ENCODE measurements at regions not wholly inside any gene's neighbourhood (a gene's known extent, or its start where the extent isn't known, plus 50 kb on each side); places are given as distances from the start of the nearest gene placed in this dataset.

GRCh38 chr6:50965495-50965894, 146.8 kb downstream of the TFAP2B start:
- TF ChIP-seq REST (IDR thresholded peaks at IDR 0.05; ENCODE audit: borderline replicate concordance) (no peak), EZH2 (IDR thresholded peaks at IDR 0.05; ENCODE audit: borderline replicate concordance, insufficient read depth, low read length, poor library complexity, severe bottlenecking) (no peak)
- no peaks in the 10 kb centered on the region for H3K27me3 ChIP-seq (ENCODE audit: insufficient read depth, low read depth, low read length)
- H4K20me1 ChIP-seq (ENCODE audit: insufficient read depth): no peaks in the 10 kb centered on the region
- no peak overlapping the region for H3K4me2 ChIP-seq (ENCODE audit: low read length)
- H3K36me3 ChIP-seq (ENCODE audit: insufficient read depth, low read length): no peaks in the 10 kb centered on the region
- H2AFZ ChIP-seq (ENCODE audit: low read depth, low read length): no peak overlapping the region
- H3K9me2 ChIP-seq (ENCODE audit: insufficient read depth, low read length): no peaks in the 10 kb centered on the region
- no peak overlapping the region for H3K9ac ChIP-seq (ENCODE audit: low read length)
- H3K27ac ChIP-seq (ENCODE audit: low read length): no peak overlapping the region
- no peak overlapping the region for H3K4me3 ChIP-seq (ENCODE audit: low read length)
- H3F3A ChIP-seq (ENCODE audit: insufficient read depth, low read length, poor library complexity, severe bottlenecking): no peaks in the 10 kb centered on the region
- H3K79me2 ChIP-seq (replicated peaks; ENCODE audit: insufficient read depth, low read length): no peaks in the 10 kb centered on the region
- no peaks in the 10 kb centered on the region for H3K9me3 ChIP-seq (ENCODE audit: low read length)

DNA sequence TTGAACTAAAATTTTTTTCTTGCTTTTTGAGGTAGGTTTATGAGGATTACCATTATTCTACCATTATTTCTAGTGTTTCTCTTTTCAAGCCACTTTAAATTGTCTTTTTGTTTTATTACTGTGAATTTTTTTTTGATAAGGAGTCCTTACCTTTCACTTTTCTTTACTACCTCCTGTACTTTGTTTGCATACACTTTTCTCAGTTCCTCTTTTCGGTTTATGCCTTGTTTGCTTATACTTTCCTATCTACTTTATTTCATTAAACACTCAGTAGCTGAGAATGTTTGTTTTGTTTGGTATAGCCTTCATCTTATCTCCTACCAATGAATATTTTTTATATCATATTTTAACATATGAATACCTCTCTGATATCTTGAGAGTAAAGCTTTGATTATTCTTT, 147.9 kb downstream of the TFAP2B start:
- no peak overlapping the region for H3K9ac ChIP-seq (ENCODE audit: low read length)
- no peak overlapping the region for H3K27ac ChIP-seq (ENCODE audit: low read length)
- no peaks in the 10 kb centered on the region for H3K79me2 ChIP-seq (replicated peaks; ENCODE audit: insufficient read depth, low read length)
- no peaks in the 10 kb centered on the region for H3K36me3 ChIP-seq (ENCODE audit: insufficient read depth, low read length)
- H3F3A ChIP-seq (ENCODE audit: insufficient read depth, low read length, poor library complexity, severe bottlenecking): no peaks in the 10 kb centered on the region
- no peak overlapping the region for H3K4me3 ChIP-seq (ENCODE audit: low read length)
- H4K20me1 ChIP-seq (ENCODE audit: insufficient read depth): no peaks in the 10 kb centered on the region
- H3K4me2 ChIP-seq (ENCODE audit: low read length): no peak overlapping the region
- no peaks in the 10 kb centered on the region for H3K9me2 ChIP-seq (ENCODE audit: insufficient read depth, low read length)
- H2AFZ ChIP-seq (ENCODE audit: low read depth, low read length): no peak overlapping the region
- no peaks in the 10 kb centered on the region for H3K9me3 ChIP-seq (ENCODE audit: low read length)
- no peaks in the 10 kb centered on the region for H3K27me3 ChIP-seq (ENCODE audit: insufficient read depth, low read depth, low read length)
- TF ChIP-seq MXI1 (conservative IDR thresholded peaks at IDR 0.05; ENCODE audit: poor library complexity, severe bottlenecking): no peak
- no peak for TF ChIP-seq EP300 (conservative IDR thresholded peaks at IDR 0.05; ENCODE audit: poor library complexity, severe bottlenecking)
- no peak for TF ChIP-seq EZH2 (IDR thresholded peaks at IDR 0.05; ENCODE audit: borderline replicate concordance, insufficient read depth, low read length, poor library complexity, severe bottlenecking)
- no peak for TF ChIP-seq REST (IDR thresholded peaks at IDR 0.05; ENCODE audit: borderline replicate concordance)
- no peak for TF ChIP-seq SMC3 (conservative IDR thresholded peaks at IDR 0.05; ENCODE audit: poor library complexity)
- TF ChIP-seq TAF1 (IDR thresholded peaks at IDR 0.05; ENCODE audit: low read depth): no peak
- TF ChIP-seq CTCF (IDR thresholded peaks at IDR 0.05; ENCODE audit: poor library complexity, severe bottlenecking): no peak
- no peak for TF ChIP-seq POLR2AphosphoS5 (IDR thresholded peaks at IDR 0.05)
- no peak for TF ChIP-seq RAD21 (conservative IDR thresholded peaks at IDR 0.05)

Measured in neural cell (in vitro differentiated cells).